ENCODE measurements at regions not wholly inside any gene's neighbourhood (a gene's known extent, or its start where the extent isn't known, plus 50 kb on each side); places are given as distances from the start of the nearest gene placed in this dataset.

DNA sequence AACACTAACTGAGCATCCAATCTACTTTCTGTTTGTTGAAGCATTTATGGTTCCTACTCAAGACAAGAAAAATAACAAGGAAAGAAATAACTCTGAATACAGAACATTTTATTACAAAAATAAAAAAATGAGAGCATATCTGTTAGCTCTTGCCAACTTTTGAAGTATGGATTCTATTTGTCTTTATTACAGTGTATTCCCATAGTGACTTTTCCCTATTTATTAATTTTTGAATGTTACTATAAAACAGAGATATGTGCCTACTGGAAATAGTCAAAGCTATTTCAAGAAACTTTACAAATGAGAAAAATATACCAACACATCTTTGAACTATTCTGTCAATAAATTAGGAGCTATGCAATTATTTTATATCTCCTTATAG, 153.0 kb downstream of the HLX start:
- TF ChIP-seq EZH2 (IDR thresholded peaks at IDR 0.05; ENCODE audit: borderline replicate concordance, low read length), result no peak
- TF ChIP-seq, protein P1, sequence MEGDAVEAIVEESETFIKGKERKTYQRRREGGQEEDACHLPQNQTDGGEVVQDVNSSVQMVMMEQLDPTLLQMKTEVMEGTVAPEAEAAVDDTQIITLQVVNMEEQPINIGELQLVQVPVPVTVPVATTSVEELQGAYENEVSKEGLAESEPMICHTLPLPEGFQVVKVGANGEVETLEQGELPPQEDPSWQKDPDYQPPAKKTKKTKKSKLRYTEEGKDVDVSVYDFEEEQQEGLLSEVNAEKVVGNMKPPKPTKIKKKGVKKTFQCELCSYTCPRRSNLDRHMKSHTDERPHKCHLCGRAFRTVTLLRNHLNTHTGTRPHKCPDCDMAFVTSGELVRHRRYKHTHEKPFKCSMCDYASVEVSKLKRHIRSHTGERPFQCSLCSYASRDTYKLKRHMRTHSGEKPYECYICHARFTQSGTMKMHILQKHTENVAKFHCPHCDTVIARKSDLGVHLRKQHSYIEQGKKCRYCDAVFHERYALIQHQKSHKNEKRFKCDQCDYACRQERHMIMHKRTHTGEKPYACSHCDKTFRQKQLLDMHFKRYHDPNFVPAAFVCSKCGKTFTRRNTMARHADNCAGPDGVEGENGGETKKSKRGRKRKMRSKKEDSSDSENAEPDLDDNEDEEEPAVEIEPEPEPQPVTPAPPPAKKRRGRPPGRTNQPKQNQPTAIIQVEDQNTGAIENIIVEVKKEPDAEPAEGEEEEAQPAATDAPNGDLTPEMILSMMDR (IDR thresholded peaks at IDR 0.05; ENCODE audit: low read length), result no peak
- Histone ChIP-seq H3F3A (ENCODE audit: insufficient read depth, low read length) (no peaks in the 10 kb centered on the region), H3K4me1 (ENCODE audit: insufficient read depth, low read length, severe bottlenecking) (no peaks in the 10 kb centered on the region)

DNA sequence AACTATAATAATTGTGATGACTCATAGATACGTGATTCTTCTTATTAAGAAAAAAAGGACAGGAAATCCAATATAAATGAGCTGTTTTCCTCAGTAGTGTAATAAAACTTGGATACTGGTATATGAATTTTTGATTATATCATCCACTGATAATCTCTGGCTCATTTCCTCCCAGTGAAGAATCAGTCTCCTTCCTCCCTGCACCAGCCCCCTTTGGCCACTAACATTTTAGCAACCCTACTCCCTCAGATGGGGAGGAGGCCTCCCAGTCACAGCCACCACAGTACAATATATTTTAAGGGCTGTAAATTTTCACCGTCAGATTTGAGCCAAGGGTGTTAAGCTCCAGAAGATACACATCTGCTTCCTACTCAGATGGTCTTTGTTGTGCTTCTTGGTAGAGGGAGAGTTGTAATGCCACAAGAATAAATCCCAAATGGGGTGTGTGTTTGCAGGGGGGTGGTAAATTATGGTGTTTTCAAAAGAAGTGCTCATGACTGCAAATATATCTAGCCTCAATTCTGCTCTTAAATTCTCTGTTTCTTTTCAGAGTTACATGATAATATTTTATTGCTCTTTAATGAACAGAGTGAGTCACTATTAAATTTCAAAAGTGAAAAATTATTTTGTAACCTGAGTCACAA, 153.5 kb downstream of the HLX start:
- H3K4me3 ChIP-seq (ENCODE audit: low read depth, low read length, poor library complexity, severe bottlenecking), result no peak overlapping the region
- H3K36me3 ChIP-seq (ENCODE audit: insufficient read depth, low read length), result no peaks in the 10 kb centered on the region
- H3K9me2 ChIP-seq (ENCODE audit: low read depth, low read length), result no peaks in the 10 kb centered on the region
- H3K9ac ChIP-seq (ENCODE audit: low read length), result no peak overlapping the region
- no peaks in the 10 kb centered on the region for H3K9me3 ChIP-seq (ENCODE audit: low read length)
- H2AFZ ChIP-seq (ENCODE audit: low read length), result no peak overlapping the region
- no peaks in the 10 kb centered on the region for H4K20me1 ChIP-seq (ENCODE audit: insufficient read depth, low read length)
- H3K4me1 ChIP-seq (ENCODE audit: insufficient read depth, low read length, severe bottlenecking), result no peaks in the 10 kb centered on the region
- H3K79me2 ChIP-seq (ENCODE audit: insufficient read depth, low read length), result no peaks in the 10 kb centered on the region
- no peaks in the 10 kb centered on the region for H3F3A ChIP-seq (ENCODE audit: insufficient read depth, low read length)
- no peaks in the 10 kb centered on the region for H3K27me3 ChIP-seq (ENCODE audit: insufficient read depth, low read length)
- TF ChIP-seq, protein P1 (IDR thresholded peaks at IDR 0.05; ENCODE audit: low read length), result no peak
- TF ChIP-seq EZH2 (IDR thresholded peaks at IDR 0.05; ENCODE audit: borderline replicate concordance, low read length), result no peak
- no peak overlapping the region for H3K4me2 ChIP-seq (ENCODE audit: low read length)
- no peak overlapping the region for H3K27ac ChIP-seq (ENCODE audit: low read depth, low read length, poor library complexity, severe bottlenecking)

More for the DNA sequence above, 153.0 kb downstream of the HLX start:
- H3K27me3 ChIP-seq (ENCODE audit: insufficient read depth, low read length), result no peaks in the 10 kb centered on the region
- no peak overlapping the region for H3K9ac ChIP-seq (ENCODE audit: low read length)
- H3K27ac ChIP-seq (ENCODE audit: low read depth, low read length, poor library complexity, severe bottlenecking), result no peak overlapping the region
- H3K4me2 ChIP-seq (ENCODE audit: low read length), result no peak overlapping the region
- H3K9me3 ChIP-seq (ENCODE audit: low read length), result no peaks in the 10 kb centered on the region
- no peaks in the 10 kb centered on the region for H4K20me1 ChIP-seq (ENCODE audit: insufficient read depth, low read length)
- H3K79me2 ChIP-seq (ENCODE audit: insufficient read depth, low read length), result no peaks in the 10 kb centered on the region
- no peak overlapping the region for H2AFZ ChIP-seq (ENCODE audit: low read length)
- H3K4me3 ChIP-seq (ENCODE audit: low read depth, low read length, poor library complexity, severe bottlenecking), result no peak overlapping the region
- no peaks in the 10 kb centered on the region for H3K36me3 ChIP-seq (ENCODE audit: insufficient read depth, low read length)
- H3K9me2 ChIP-seq (ENCODE audit: low read depth, low read length), result no peaks in the 10 kb centered on the region

DNA sequence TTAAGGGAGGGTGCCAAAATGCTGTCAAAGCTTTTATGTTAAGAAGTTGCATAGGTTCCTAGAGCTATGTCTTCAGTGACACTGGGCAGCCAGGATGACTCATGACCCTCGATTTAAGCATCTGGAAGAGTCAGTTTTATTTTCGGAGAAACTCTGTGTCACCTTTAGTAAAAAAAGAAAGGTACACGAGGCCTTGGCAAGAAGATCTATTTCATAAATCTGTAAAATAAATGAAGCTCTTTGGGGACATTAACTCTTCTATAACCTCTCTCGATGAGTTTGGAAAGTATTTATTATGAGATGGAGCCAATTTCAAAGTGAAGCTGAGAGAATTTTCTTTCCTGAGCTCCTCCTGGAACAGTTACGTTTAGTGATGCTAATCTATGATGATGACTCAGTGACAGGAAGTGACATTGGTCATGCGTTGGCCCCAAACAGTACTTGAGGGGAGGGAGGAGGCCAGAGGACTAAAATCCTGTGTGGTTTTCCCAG, 156.5 kb downstream of the HLX start:
- Histone ChIP-seq H3K36me3 (ENCODE audit: insufficient read depth, low read length) (no peaks in the 10 kb centered on the region), H3K27ac (ENCODE audit: low read depth, low read length, poor library complexity, severe bottlenecking) (no peak overlapping the region), H2AFZ (ENCODE audit: low read length) (no peak overlapping the region), H3K9me3 (ENCODE audit: low read length) (no peaks in the 10 kb centered on the region), H3K9me2 (ENCODE audit: low read depth, low read length) (no peaks in the 10 kb centered on the region), H3K9ac (ENCODE audit: low read length) (no peak overlapping the region), H3K4me1 (ENCODE audit: insufficient read depth, low read length, severe bottlenecking) (no peaks in the 10 kb centered on the region), H3F3A (ENCODE audit: insufficient read depth, low read length) (no peaks in the 10 kb centered on the region), H3K4me3 (ENCODE audit: low read depth, low read length, poor library complexity, severe bottlenecking) (no peak overlapping the region), H3K27me3 (ENCODE audit: insufficient read depth, low read length) (no peaks in the 10 kb centered on the region), H4K20me1 (ENCODE audit: insufficient read depth, low read length) (no peaks in the 10 kb centered on the region), H3K4me2 (ENCODE audit: low read length) (no peak overlapping the region), H3K79me2 (ENCODE audit: insufficient read depth, low read length) (no peaks in the 10 kb centered on the region)
- TF ChIP-seq EZH2 (IDR thresholded peaks at IDR 0.05; ENCODE audit: borderline replicate concordance, low read length), result no peak

DNA sequence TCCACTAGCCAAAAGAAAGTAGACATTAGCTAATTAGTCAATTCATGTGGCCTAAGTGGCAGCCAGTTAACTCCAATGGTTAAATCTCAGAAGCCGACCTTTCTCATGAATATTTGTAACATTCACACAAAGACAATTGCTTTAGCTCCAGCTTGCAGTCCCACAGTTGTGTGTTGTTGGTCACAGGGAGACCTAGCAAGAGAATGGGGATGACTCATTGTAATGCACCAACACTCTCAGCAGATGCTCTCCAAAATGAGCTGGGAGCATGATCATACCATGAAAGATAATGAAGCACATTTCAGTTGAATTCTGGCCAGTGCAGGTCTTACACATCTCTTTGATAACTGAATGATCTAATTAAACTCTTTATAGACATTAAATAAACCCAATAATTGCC, 160.4 kb downstream of the HLX start:
- no peaks in the 10 kb centered on the region for H4K20me1 ChIP-seq (ENCODE audit: insufficient read depth, low read length)
- H3K79me2 ChIP-seq (ENCODE audit: insufficient read depth, low read length), result no peaks in the 10 kb centered on the region
- no peaks in the 10 kb centered on the region for H3K4me1 ChIP-seq (ENCODE audit: insufficient read depth, low read length, severe bottlenecking)
- H3F3A ChIP-seq (ENCODE audit: insufficient read depth, low read length), result no peaks in the 10 kb centered on the region
- TF ChIP-seq, protein P1 (IDR thresholded peaks at IDR 0.05; ENCODE audit: low read length), result no peak
- TF ChIP-seq EZH2 (IDR thresholded peaks at IDR 0.05; ENCODE audit: borderline replicate concordance, low read length), result no peak
- H2AFZ ChIP-seq (ENCODE audit: low read length), result no peak overlapping the region
- no peaks in the 10 kb centered on the region for H3K36me3 ChIP-seq (ENCODE audit: insufficient read depth, low read length)
- no peaks in the 10 kb centered on the region for H3K9me3 ChIP-seq (ENCODE audit: low read length)
- no peak overlapping the region for H3K4me3 ChIP-seq (ENCODE audit: low read depth, low read length, poor library complexity, severe bottlenecking)
- no peak overlapping the region for H3K4me2 ChIP-seq (ENCODE audit: low read length)
- H3K9ac ChIP-seq (ENCODE audit: low read length), result no peak overlapping the region
- no peaks in the 10 kb centered on the region for H3K9me2 ChIP-seq (ENCODE audit: low read depth, low read length)
- H3K27ac ChIP-seq (ENCODE audit: low read depth, low read length, poor library complexity, severe bottlenecking), result no peak overlapping the region
- H3K27me3 ChIP-seq (ENCODE audit: insufficient read depth, low read length), result no peaks in the 10 kb centered on the region
